Retinal pigment epithelial cell (primary cell): ENCODE measurements at regions not wholly inside any gene's neighbourhood (a gene's known extent, or its start where the extent isn't known, plus 50 kb on each side); places are given as distances from the start of the nearest gene placed in this dataset.

Experiments used
- DNase-seq: peaks from one replicate; pipeline ENCODE4 v3.0.0-alpha.2; 2010; ENCODE audit warnings: low read depth
- H3K4me3 ChIP-seq: 2 replicates; pipeline ENCODE4 v1.5.1; 2011; ENCODE audit warnings: mild to moderate bottlenecking, low read length, control low read depth, moderate library complexity
- TF ChIP-seq, protein P1 (sequence below): conservative IDR thresholded peaks from 2 replicates; pipeline ENCODE4 v1.5.1; 2011; ENCODE audit warnings: low read depth, low read length, control low read depth, inconsistent platforms

GRCh38 chr3:89964347-89964746 lies 856.9 kb downstream of the EPHA3 start:
- H3K4me3 ChIP-seq: no peak overlapping the region
- TF ChIP-seq, protein P1, sequence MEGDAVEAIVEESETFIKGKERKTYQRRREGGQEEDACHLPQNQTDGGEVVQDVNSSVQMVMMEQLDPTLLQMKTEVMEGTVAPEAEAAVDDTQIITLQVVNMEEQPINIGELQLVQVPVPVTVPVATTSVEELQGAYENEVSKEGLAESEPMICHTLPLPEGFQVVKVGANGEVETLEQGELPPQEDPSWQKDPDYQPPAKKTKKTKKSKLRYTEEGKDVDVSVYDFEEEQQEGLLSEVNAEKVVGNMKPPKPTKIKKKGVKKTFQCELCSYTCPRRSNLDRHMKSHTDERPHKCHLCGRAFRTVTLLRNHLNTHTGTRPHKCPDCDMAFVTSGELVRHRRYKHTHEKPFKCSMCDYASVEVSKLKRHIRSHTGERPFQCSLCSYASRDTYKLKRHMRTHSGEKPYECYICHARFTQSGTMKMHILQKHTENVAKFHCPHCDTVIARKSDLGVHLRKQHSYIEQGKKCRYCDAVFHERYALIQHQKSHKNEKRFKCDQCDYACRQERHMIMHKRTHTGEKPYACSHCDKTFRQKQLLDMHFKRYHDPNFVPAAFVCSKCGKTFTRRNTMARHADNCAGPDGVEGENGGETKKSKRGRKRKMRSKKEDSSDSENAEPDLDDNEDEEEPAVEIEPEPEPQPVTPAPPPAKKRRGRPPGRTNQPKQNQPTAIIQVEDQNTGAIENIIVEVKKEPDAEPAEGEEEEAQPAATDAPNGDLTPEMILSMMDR: no peak
- no peak for DNase-seq

GRCh38 chr3:89966877-89967665 lies 859.6 kb downstream of the EPHA3 start:
- TF ChIP-seq, protein P1: no peak
- DNase-seq: no peak
- no peak overlapping the region for H3K4me3 ChIP-seq

GRCh38 chr3:89971329-89971728 lies 863.9 kb downstream of the EPHA3 start:
- TF ChIP-seq, protein P1: no peak
- no peak for DNase-seq
- no peak overlapping the region for H3K4me3 ChIP-seq

GRCh38 chr3:89973156-89973555 lies 865.7 kb downstream of the EPHA3 start:
- DNase-seq: no peak
- H3K4me3 ChIP-seq: no peak overlapping the region
- TF ChIP-seq, protein P1: no peak

- H3K4me3 ChIP-seq: no peak overlapping the region
- no peak for DNase-seq
- TF ChIP-seq, protein P1: no peak
Measured at GRCh38 chr3:89974903-89975519, 867.6 kb downstream of the EPHA3 start.

DNA sequence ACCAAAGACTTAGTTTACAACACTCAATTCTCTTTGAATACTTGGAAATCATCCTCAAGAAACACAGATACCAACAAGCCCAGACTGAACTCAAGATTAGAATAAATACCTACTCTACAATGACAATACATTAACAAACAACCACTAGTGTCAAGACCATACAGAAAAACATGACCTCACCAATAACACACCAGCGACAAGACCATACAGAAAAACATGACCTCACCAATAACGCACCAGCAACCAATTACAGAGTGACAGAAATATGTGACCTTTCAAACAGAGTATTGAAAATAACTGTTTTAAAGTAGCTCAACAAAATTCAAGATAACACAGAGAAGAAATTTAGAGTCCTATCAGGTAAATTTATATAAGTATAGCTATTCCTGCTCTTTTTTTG lies 876.0 kb downstream of the EPHA3 start:
- DNase-seq: no peak
- no peak overlapping the region for H3K4me3 ChIP-seq
- TF ChIP-seq, protein P1: no peak
